ENCODE measurements at regions not wholly inside any gene's neighbourhood (a gene's known extent, or its start where the extent isn't known, plus 50 kb on each side); places are given as distances from the start of the nearest gene placed in this dataset.

DNA sequence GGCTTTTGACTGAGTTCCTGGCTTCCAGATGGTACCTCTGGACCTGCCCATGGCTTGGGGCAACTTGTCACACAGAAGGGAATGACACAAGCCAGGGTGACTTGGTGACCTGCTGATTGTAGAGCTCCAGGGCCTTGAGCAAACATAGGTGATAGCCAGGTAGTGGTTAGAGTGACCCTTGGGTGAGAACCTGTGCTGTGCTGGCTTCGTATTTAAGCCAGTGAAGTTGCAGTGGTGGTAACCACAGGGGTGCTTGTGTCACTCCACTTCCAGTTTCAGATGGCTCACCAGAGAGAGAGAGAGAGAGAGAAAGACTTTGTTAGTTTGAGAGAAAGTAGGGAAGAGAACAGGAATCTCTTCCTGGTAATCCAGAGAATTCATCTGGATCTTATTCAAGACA, 471.6 kb downstream of the ZIC3 start:
- H3K4me2 ChIP-seq (ENCODE audit: low read depth, low read length), result no peak overlapping the region
- ChIA-PET POLR2A (no interaction called here), CTCF (ENCODE audit: low intra/inter-chr PET ratio, low total read pairs) (no interaction called here)
- no peaks in the 10 kb centered on the region for H3K4me1 ChIP-seq (ENCODE audit: insufficient read depth, low read length)
- no peak for TF ChIP-seq RFX5 (IDR thresholded peaks at IDR 0.05; ENCODE audit: low read depth, low read length)
- intact Hi-C loops (cut with micrococcal nuclease; ENCODE audit: unreplicated experiment) (no loop called here), in situ Hi-C loops (cut with HindIII; ENCODE audit: extremely low pct_ligation_motif_present, low pct_unique_long_range_greater_than_20kb) (no loop called here)
- WGBS (ENCODE audit: low lambda C conversion rate), result 0% methylated on average over 1 of the region's 1 CpG
- H3K27me3 ChIP-seq (ENCODE audit: control insufficient read depth in 1 of 2, insufficient read depth in 2 of 2, low read length in 2 of 2), result no peaks in the 10 kb centered on the region
- FAIRE-seq (no peak), ATAC-seq (no peak), DNase-seq (ENCODE audit: low spot score) (no peak)
- H3K79me2 ChIP-seq (ENCODE audit: insufficient read depth, low read length), result no peaks in the 10 kb centered on the region
- H3K9me3 ChIP-seq (ENCODE audit: low read length), result no peaks in the 10 kb centered on the region
- no peaks in the 10 kb centered on the region for H3K36me3 ChIP-seq (replicated peaks in 1 of 2; ENCODE audit: control insufficient read depth in 1 of 2, insufficient read depth in 2 of 2, low read length in 2 of 2)
- BruUV-seq (replicated peaks), result no TSS peak
- H3K4me3 ChIP-seq (replicated peaks in 1 of 3; ENCODE audit: insufficient read depth in 1 of 3, low read depth in 2 of 3, low read length in 3 of 3), result no peak overlapping the region
- H4K20me1 ChIP-seq (ENCODE audit: insufficient read depth, low read length), result no peaks in the 10 kb centered on the region
- H2AFZ ChIP-seq (ENCODE audit: low read length), result no peak overlapping the region
- H3K27ac ChIP-seq (ENCODE audit: extremely low read length, insufficient read depth, low read length), result no peak overlapping the region
- no peak overlapping the region for H3K9ac ChIP-seq (ENCODE audit: insufficient read depth, low read depth, low read length)

GRCh38 chrX:138057883-138058282, 492.0 kb downstream of the ZIC3 start:
- no peaks in the 10 kb centered on the region for H3K4me1 ChIP-seq (ENCODE audit: insufficient read depth, low read length)
- no peak overlapping the region for H3K4me2 ChIP-seq (ENCODE audit: low read depth, low read length)
- DNase-seq (ENCODE audit: low spot score), result no peak
- H3K4me3 ChIP-seq (replicated peaks in 1 of 3; ENCODE audit: insufficient read depth in 1 of 3, low read depth in 2 of 3, low read length in 3 of 3), result no peak overlapping the region
- H3K27ac ChIP-seq (ENCODE audit: extremely low read length, insufficient read depth, low read length), result no peak overlapping the region
- no peak for FAIRE-seq
- no peaks in the 10 kb centered on the region for H3K36me3 ChIP-seq (replicated peaks in 1 of 2; ENCODE audit: control insufficient read depth in 1 of 2, insufficient read depth in 2 of 2, low read length in 2 of 2)
- H3K27me3 ChIP-seq (ENCODE audit: control insufficient read depth in 1 of 2, insufficient read depth in 2 of 2, low read length in 2 of 2), result no peaks in the 10 kb centered on the region
- BruUV-seq (replicated peaks), result no TSS peak
- ATAC-seq, result no peak
- ChIA-PET CTCF (ENCODE audit: low intra/inter-chr PET ratio, low total read pairs) (no interaction called here), POLR2A (no interaction called here)
- in situ Hi-C loops (cut with HindIII; ENCODE audit: extremely low pct_ligation_motif_present, low pct_unique_long_range_greater_than_20kb), result no loop called here
- TF ChIP-seq JUND (CRISPR knock-in tag; IDR thresholded peaks at IDR 0.05) (no peak), BHLHE40 (IDR thresholded peaks at IDR 0.05; ENCODE audit: low read length) (no peak), ESRRA (CRISPR knock-in tag; IDR thresholded peaks at IDR 0.05; ENCODE audit: low read depth) (no peak), ZNF546 (CRISPR knock-in tag; conservative IDR thresholded peaks at IDR 0.05) (no peak), TAF1 (CRISPR knock-in tag; IDR thresholded peaks at IDR 0.05) (no peak), ZNF777 (CRISPR knock-in tag; IDR thresholded peaks at IDR 0.05) (no peak), NFE2L1 (CRISPR knock-in tag; IDR thresholded peaks at IDR 0.05; ENCODE audit: borderline replicate concordance) (no peak), FOXJ3 (CRISPR knock-in tag; IDR thresholded peaks at IDR 0.05; ENCODE audit: borderline replicate concordance) (no peak), ZNF12 (CRISPR knock-in tag; IDR thresholded peaks at IDR 0.05) (no peak), ZSCAN29 (CRISPR knock-in tag; conservative IDR thresholded peaks at IDR 0.05) (no peak), HNRNPUL1 (IDR thresholded peaks at IDR 0.05; ENCODE audit: low read depth, low read length) (no peak), KMT2B (CRISPR knock-in tag; IDR thresholded peaks at IDR 0.05) (no peak), EEA1 (CRISPR knock-in tag; IDR thresholded peaks at IDR 0.05; ENCODE audit: borderline replicate concordance) (no peak), KLF6 (CRISPR knock-in tag; IDR thresholded peaks at IDR 0.05) (no peak), AKAP8 (CRISPR knock-in tag; IDR thresholded peaks at IDR 0.05) (no peak), RFX5 (IDR thresholded peaks at IDR 0.05; ENCODE audit: low read depth, low read length) (no peak), ZNF232 (CRISPR knock-in tag; IDR thresholded peaks at IDR 0.05; ENCODE audit: borderline replicate concordance) (no peak)
- no peak overlapping the region for H3K9ac ChIP-seq (ENCODE audit: insufficient read depth, low read depth, low read length)
- no peaks in the 10 kb centered on the region for H4K20me1 ChIP-seq (ENCODE audit: insufficient read depth, low read length)
- H3K79me2 ChIP-seq (ENCODE audit: insufficient read depth, low read length), result no peaks in the 10 kb centered on the region
- 0% methylated on average over 2 of the region's 3 CpGs for whole genome bisulfite sequencing (ENCODE audit: low lambda C conversion rate)
- H3K9me3 ChIP-seq (ENCODE audit: low read length), result no peaks in the 10 kb centered on the region
- intact Hi-C loops (cut with micrococcal nuclease; ENCODE audit: unreplicated experiment), result no loop called here
- H2AFZ ChIP-seq (ENCODE audit: low read length), result no peak overlapping the region
